Smooth muscle cell (in vitro differentiated cells): ENCODE measurements at regions not wholly inside any gene's neighbourhood (a gene's known extent, or its start where the extent isn't known, plus 50 kb on each side); places are given as distances from the start of the nearest gene placed in this dataset.

Source experiments
- DNase-seq: peaks from one replicate; lab custom pipeline; 2025; ENCODE audit not compliant: unreplicated experiment; lab: John Stamatoyannopoulos, UW
- H2AFZ ChIP-seq: fragments of 200-600 bp; sonication (generic); 2 replicates; pipeline ENCODE4 v1.6.0; 2016; ENCODE audit warnings: antibody characterized with exemption, low read depth, mild to moderate bottlenecking
- H3F3A ChIP-seq: fragments of 200-600 bp; sonication (generic); 2 replicates; pipeline ENCODE4 v1.6.0; 2017; ENCODE audit warnings: antibody characterized with exemption, low read depth
- H3K27ac ChIP-seq: fragments of 200-600 bp; sonication (generic); 2 replicates; pipeline ENCODE4 v1.5.1; 2016; ENCODE audit warnings: low read depth, mild to moderate bottlenecking
- H3K27me3 ChIP-seq: fragments of 200-600 bp; sonication (generic); 2 replicates; pipeline ENCODE4 v1.6.1; 2016; ENCODE audit warnings: low read depth, mild to moderate bottlenecking
- H3K36me3 ChIP-seq: fragments of 200-600 bp; sonication (generic); 2 replicates; pipeline ENCODE4 v1.5.1; 2016; ENCODE audit warnings: low read depth
- H3K4me1 ChIP-seq: fragments of 200-600 bp; sonication (generic); 2 replicates; pipeline ENCODE4 v1.5.1; 2016; ENCODE audit warnings: low read depth
- H3K4me2 ChIP-seq: fragments of 200-600 bp; sonication (generic); 2 replicates; pipeline ENCODE4 v1.6.0; 2016; ENCODE audit warnings: mild to moderate bottlenecking
- H3K4me3 ChIP-seq: fragments of 200-600 bp; sonication (generic); 2 replicates; pipeline ENCODE4 v1.5.1; 2016; ENCODE audit warnings: mild to moderate bottlenecking
- H3K79me2 ChIP-seq: fragments of 200-600 bp; sonication (generic); 2 replicates; pipeline ENCODE4 v1.6.0; 2016; ENCODE audit warnings: low read depth, mild to moderate bottlenecking
- H3K9ac ChIP-seq: fragments of 200-600 bp; sonication (generic); 2 replicates; pipeline ENCODE4 v1.6.0; 2016; ENCODE audit warnings: low read depth
- H3K9me3 ChIP-seq: fragments of 200-600 bp; sonication (generic); replicated peaks from 2 replicates; pipeline ENCODE4 v1.5.1; 2016; ENCODE audit warnings: low read depth
- H4K20me1 ChIP-seq: fragments of 200-600 bp; sonication (generic); 2 replicates; pipeline ENCODE4 v1.6.0; 2016; ENCODE audit warnings: low read depth
- WGBS: methylation state at CpG from one replicate; pipeline ENCODE4 v1.1.7; 2016; ENCODE audit warnings: low lambda C conversion rate; 5-methylcytosine and 5-hydroxymethylcytosine counted together
- TF ChIP-seq, protein P1 (sequence below): fragments of 200-600 bp; sonication (generic); IDR thresholded peaks from 2 replicates; pipeline ENCODE4 v1.5.1; 2017; ENCODE audit warnings: borderline replicate concordance, mild to moderate bottlenecking, antibody characterized with exemption; ENCODE audit not compliant: insufficient read depth, poor library complexity, severe bottlenecking

- Histone ChIP-seq H4K20me1 (no peaks in the 10 kb centered on the region), H3K9me3 (no peaks in the 10 kb centered on the region), H3F3A (no peaks in the 10 kb centered on the region), H3K4me3 (no peak overlapping the region), H3K4me1 (no peaks in the 10 kb centered on the region), H3K79me2 (no peaks in the 10 kb centered on the region), H3K27me3 (no peaks in the 10 kb centered on the region), H3K36me3 (no peaks in the 10 kb centered on the region), H2AFZ (no peak overlapping the region), H3K4me2 (no peak overlapping the region), H3K27ac (no peak overlapping the region), H3K9ac (no peak overlapping the region)
- DNase-seq = no peak
- 92% methylated on average over 16 of the region's 16 CpGs for WGBS
- TF ChIP-seq, protein P1, sequence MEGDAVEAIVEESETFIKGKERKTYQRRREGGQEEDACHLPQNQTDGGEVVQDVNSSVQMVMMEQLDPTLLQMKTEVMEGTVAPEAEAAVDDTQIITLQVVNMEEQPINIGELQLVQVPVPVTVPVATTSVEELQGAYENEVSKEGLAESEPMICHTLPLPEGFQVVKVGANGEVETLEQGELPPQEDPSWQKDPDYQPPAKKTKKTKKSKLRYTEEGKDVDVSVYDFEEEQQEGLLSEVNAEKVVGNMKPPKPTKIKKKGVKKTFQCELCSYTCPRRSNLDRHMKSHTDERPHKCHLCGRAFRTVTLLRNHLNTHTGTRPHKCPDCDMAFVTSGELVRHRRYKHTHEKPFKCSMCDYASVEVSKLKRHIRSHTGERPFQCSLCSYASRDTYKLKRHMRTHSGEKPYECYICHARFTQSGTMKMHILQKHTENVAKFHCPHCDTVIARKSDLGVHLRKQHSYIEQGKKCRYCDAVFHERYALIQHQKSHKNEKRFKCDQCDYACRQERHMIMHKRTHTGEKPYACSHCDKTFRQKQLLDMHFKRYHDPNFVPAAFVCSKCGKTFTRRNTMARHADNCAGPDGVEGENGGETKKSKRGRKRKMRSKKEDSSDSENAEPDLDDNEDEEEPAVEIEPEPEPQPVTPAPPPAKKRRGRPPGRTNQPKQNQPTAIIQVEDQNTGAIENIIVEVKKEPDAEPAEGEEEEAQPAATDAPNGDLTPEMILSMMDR = no peak
These were observed 202.6 kb downstream of the TSHZ3 start for GRCh38 chr19:31146546-31147183.

DNA sequence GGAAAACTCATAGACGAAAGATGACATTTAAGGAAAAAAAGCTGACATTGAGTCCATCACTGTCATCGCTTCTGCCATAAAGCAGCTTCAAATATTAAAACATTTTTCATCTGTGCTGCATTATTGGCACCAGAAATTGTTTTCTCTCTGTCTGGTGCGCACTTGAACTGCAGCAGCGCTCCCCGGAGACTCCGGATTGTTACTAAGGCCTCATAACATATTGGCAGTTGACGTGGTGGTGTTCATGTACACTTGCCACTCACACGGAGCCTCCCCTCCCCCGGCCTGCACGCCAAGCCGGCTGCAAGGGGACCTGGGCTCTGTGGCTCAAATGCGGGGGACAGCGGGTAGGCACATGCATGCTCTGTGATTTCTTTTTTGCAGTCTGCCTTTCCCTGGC lies 203.2 kb downstream of the TSHZ3 start:
- Histone ChIP-seq H3F3A (no peaks in the 10 kb centered on the region), H3K4me3 (no peak overlapping the region), H3K9me3 (no peaks in the 10 kb centered on the region), H3K79me2 (no peaks in the 10 kb centered on the region), H4K20me1 (no peaks in the 10 kb centered on the region), H3K9ac (no peak overlapping the region), H3K27me3 (no peaks in the 10 kb centered on the region), H3K4me1 (no peaks in the 10 kb centered on the region), H2AFZ (no peak overlapping the region), H3K4me2 (no peak overlapping the region), H3K36me3 (no peaks in the 10 kb centered on the region), H3K27ac (no peak overlapping the region)
- TF ChIP-seq, protein P1 = no peak
- DNase-seq = no peak
- 90% methylated on average over 13 of the region's 13 CpGs for WGBS

- H3K9ac ChIP-seq = no peak overlapping the region
- DNase-seq = no peak
- H3K36me3 ChIP-seq = no peaks in the 10 kb centered on the region
- no peaks in the 10 kb centered on the region for H4K20me1 ChIP-seq
- no peak overlapping the region for H2AFZ ChIP-seq
- H3K4me3 ChIP-seq = no peak overlapping the region
- H3F3A ChIP-seq = no peaks in the 10 kb centered on the region
- no peaks in the 10 kb centered on the region for H3K27me3 ChIP-seq
- no peak overlapping the region for H3K27ac ChIP-seq
- WGBS = 92% methylated on average over 7 of the region's 7 CpGs
- no peak overlapping the region for H3K4me2 ChIP-seq
- H3K4me1 ChIP-seq = no peaks in the 10 kb centered on the region
- TF ChIP-seq, protein P1 = no peak
- no peaks in the 10 kb centered on the region for H3K79me2 ChIP-seq
- H3K9me3 ChIP-seq = no peaks in the 10 kb centered on the region
These were observed 204.2 kb downstream of the TSHZ3 start for GRCh38 chr19:31145007-31145406.
